ENCODE measurements at regions not wholly inside any gene's neighbourhood (a gene's known extent, or its start where the extent isn't known, plus 50 kb on each side); places are given as distances from the start of the nearest gene placed in this dataset.

GRCh38 chr17:77027271-77027889 is 113.4 kb upstream of the SEC14L1 start:
- no peaks in the 10 kb centered on the region for H3K27me3 ChIP-seq (ENCODE audit: control insufficient read depth in 2 of 2, insufficient read depth in 2 of 2, low read length in 2 of 2)
- no peaks in the 10 kb centered on the region for H4K20me1 ChIP-seq (ENCODE audit: insufficient read depth, low read length)
- no peak overlapping the region for H3K9ac ChIP-seq (ENCODE audit: insufficient read depth, low read length, poor library complexity, severe bottlenecking)
- no peaks in the 10 kb centered on the region for H3K4me1 Mint-ChIP-seq
- TF ChIP-seq CTCF (IDR thresholded peaks at IDR 0.05): no peak
- no peak overlapping the region for H2AFZ ChIP-seq (ENCODE audit: insufficient read depth, low read depth, low read length, poor library complexity, severe bottlenecking)
- H3K4me3 Mint-ChIP-seq: no peak overlapping the region
- peaks cover 0 to 7% (median 3%) of the 10 kb centered on the region in 3 donors for H3K27me3 Mint-ChIP-seq (ENCODE audit: low read depth in 3 of 3)
- H3K27ac ChIP-seq (ENCODE audit: low read depth in 1 of 2, low read length in 2 of 2): no peak overlapping the region
- H3K4me3 ChIP-seq (replicated peaks in 1 of 3; ENCODE audit: low read depth in 2 of 3, low read length in 3 of 3): no peak overlapping the region
- 100% methylated on average over 2 of the region's 3 CpGs for WGBS (ENCODE audit: insufficient coverage)
- H3K9me3 ChIP-seq (replicated peaks in 1 of 2; ENCODE audit: control insufficient read depth in 1 of 2, insufficient read depth in 1 of 2, low read length in 2 of 2): peaks cover 46 to 49% of the 10 kb centered on the region in 2 donors
- no peaks in the 10 kb centered on the region for H3K79me2 ChIP-seq (ENCODE audit: insufficient read depth, low read length)
- no peaks in the 10 kb centered on the region for H3K36me3 ChIP-seq (replicated peaks in 1 of 2; ENCODE audit: control insufficient read depth in 1 of 2, insufficient read depth in 2 of 2, low read length in 2 of 2)
- DNase-seq: no peak
- no peaks in the 10 kb centered on the region for H3K36me3 Mint-ChIP-seq
- H3K27ac Mint-ChIP-seq: peak overlapping the region in 1 of 7 donors; percentile 67
- peaks cover 17 to 59% (median 48%) of the 10 kb centered on the region in 7 donors for H3K9me3 Mint-ChIP-seq
- H3K4me2 ChIP-seq (replicated peaks; ENCODE audit: extremely low read depth, low read length, poor library complexity, severe bottlenecking): no peak overlapping the region
- H3K4me1 ChIP-seq (ENCODE audit: control insufficient read depth in 1 of 2, insufficient read depth in 2 of 2, low read length in 2 of 2): no peaks in the 10 kb centered on the region
- intact Hi-C loops (cut with micrococcal nuclease): no loop called here

GRCh38 chr17:77028900-77029299 is 111.9 kb upstream of the SEC14L1 start:
- Histone ChIP-seq H3K27me3 (ENCODE audit: control insufficient read depth in 2 of 2, insufficient read depth in 2 of 2, low read length in 2 of 2) (no peaks in the 10 kb centered on the region), H2AFZ (ENCODE audit: insufficient read depth, low read depth, low read length, poor library complexity, severe bottlenecking) (no peak overlapping the region), H3K4me2 (replicated peaks; ENCODE audit: extremely low read depth, low read length, poor library complexity, severe bottlenecking) (no peak overlapping the region), H3K4me3 (replicated peaks in 1 of 3; ENCODE audit: low read depth in 2 of 3, low read length in 3 of 3) (no peak overlapping the region), H3K4me1 (ENCODE audit: control insufficient read depth in 1 of 2, insufficient read depth in 2 of 2, low read length in 2 of 2) (no peaks in the 10 kb centered on the region), H3K27ac (ENCODE audit: low read depth in 1 of 2, low read length in 2 of 2) (no peak overlapping the region), H3K9me3 (replicated peaks in 1 of 2; ENCODE audit: control insufficient read depth in 1 of 2, insufficient read depth in 1 of 2, low read length in 2 of 2) (peaks cover 46 to 50% of the 10 kb centered on the region in 2 donors), H3K79me2 (ENCODE audit: insufficient read depth, low read length) (no peaks in the 10 kb centered on the region), H3K36me3 (replicated peaks in 1 of 2; ENCODE audit: control insufficient read depth in 1 of 2, insufficient read depth in 2 of 2, low read length in 2 of 2) (no peaks in the 10 kb centered on the region), H4K20me1 (ENCODE audit: insufficient read depth, low read length) (no peaks in the 10 kb centered on the region), H3K9ac (ENCODE audit: insufficient read depth, low read length, poor library complexity, severe bottlenecking) (no peak overlapping the region)
- H3K4me1 Mint-ChIP-seq: no peaks in the 10 kb centered on the region
- no peak for DNase-seq
- intact Hi-C loops (cut with micrococcal nuclease): no loop called here
- H3K27ac Mint-ChIP-seq: no peak overlapping the region
- H3K27me3 Mint-ChIP-seq (ENCODE audit: low read depth in 3 of 3): peaks cover 0 to 2% (median 2%) of the 10 kb centered on the region in 3 donors
- no peaks in the 10 kb centered on the region for H3K36me3 Mint-ChIP-seq
- WGBS (ENCODE audit: insufficient coverage): 98% methylated on average over 5 of the region's 8 CpGs
- no peak for TF ChIP-seq CTCF (IDR thresholded peaks at IDR 0.05)
- peaks cover 17 to 63% (median 48%) of the 10 kb centered on the region in 7 donors for H3K9me3 Mint-ChIP-seq
- no peak overlapping the region for H3K4me3 Mint-ChIP-seq

Data from CD14-positive monocyte (primary cell).